ENCODE measurements at regions not wholly inside any gene's neighbourhood (a gene's known extent, or its start where the extent isn't known, plus 50 kb on each side); places are given as distances from the start of the nearest gene placed in this dataset.

DNA sequence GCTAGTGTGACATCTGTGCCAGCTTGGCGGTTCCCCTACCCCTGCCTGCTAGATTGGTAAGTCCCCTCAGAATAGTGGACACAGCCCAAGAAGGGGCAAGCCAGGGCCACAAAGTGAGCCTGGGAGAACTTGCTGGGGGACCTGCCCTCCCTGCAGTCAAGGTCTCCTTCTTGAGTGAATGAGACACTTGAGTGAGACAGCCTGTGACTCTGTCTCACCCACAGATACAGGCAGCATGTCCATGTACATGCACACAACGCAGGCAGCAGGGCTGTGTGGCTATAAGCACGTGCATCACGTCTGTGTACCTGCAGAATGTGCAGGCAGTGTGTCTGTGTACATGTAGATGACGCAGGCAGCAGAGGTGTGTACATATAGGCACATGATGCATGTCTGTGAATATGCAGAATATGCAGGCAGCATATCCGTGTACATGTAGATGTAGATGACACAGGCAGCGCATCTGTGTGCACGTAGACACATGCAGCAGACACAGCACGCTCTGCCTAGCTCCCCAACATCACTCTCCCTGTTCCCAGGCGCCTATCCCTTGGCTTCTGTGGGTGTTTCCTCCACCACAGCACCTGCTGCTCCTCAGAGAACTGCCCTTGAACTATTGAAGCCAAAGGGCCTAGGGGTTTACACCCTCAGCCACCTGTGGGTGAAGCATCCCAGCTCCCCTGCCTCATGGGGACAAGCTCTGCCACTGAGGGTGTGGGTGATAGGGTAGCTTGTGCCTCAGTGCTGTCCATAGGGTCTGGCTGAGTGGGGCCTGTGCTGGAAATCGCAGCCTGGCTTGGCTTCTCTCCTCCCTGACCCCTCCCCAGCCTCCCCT, 147.2 kb upstream of the TWIST2 start:
- DNase-seq (ENCODE audit: extremely low spot score in 2 of 2) = peak in 1 of 2 donors; percentile 79
- H3K27ac ChIP-seq = no peak overlapping the region
- H3K4me3 ChIP-seq = no peak overlapping the region
- H3K4me1 ChIP-seq = peaks cover 10% of the 10 kb centered on the region
- TF ChIP-seq POLR2AphosphoS5 (IDR thresholded peaks at IDR 0.05; ENCODE audit: insufficient read depth in 1 of 2, low read depth in 1 of 2) = no peak
- no peak for TF ChIP-seq CTCF (IDR thresholded peaks at IDR 0.05)
- no peak for TF ChIP-seq POLR2A (IDR thresholded peaks at IDR 0.05)
- intact Hi-C loops (cut with DNase I) = no loop called here
- no peaks in the 10 kb centered on the region for H3K9me3 ChIP-seq
- no peaks in the 10 kb centered on the region for H3K36me3 ChIP-seq
- no peaks in the 10 kb centered on the region for H3K27me3 ChIP-seq

DNA sequence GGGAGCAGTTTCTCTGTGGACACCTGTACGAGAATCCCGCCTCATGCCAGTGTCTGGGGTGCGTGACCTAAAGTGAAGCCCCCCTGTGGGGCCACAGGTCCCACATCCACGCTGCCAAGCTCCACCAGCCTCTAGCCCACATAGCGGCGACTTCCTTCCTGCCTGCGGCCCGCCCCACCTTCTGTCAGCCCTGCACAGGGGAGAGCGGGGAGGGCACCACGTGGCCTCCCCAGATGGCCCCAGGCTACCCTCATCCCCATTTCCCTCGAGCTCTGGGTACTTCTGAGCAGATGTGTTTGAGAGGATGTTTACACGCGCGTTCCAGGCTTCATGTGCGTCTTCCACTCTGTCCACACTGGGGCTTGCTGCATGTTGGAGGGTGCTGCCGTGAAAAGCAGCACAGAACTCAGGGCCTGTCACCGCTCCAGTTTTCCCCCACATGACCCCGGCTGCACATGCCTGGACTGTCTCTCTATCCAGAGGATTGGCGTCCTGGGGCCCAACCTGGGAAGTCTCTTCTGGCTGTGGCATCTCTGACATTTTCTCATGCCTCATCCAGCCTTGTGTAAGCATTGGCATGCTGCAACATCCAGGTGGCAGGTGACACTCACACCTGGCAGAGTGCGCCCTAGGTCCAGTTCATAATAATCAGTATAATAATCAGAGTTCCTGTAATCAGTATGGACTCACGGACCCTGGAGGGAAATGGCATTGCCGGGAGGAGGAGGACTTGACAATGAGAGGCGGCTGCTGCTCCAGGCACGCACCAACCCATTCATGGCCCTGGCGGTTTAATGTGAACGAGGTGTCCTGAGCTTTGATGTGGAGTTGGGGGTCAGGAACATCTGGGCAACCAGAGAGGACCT, 146.3 kb upstream of the TWIST2 start:
- H3K4me3 ChIP-seq = no peak overlapping the region
- intact Hi-C loops (cut with DNase I) = no loop called here
- no peak overlapping the region for H3K27ac ChIP-seq
- H3K27me3 ChIP-seq = no peaks in the 10 kb centered on the region
- H3K9me3 ChIP-seq = no peaks in the 10 kb centered on the region
- peak in 1 of 2 donors; percentile 79 for DNase-seq (ENCODE audit: extremely low spot score in 2 of 2)
- no peaks in the 10 kb centered on the region for H3K36me3 ChIP-seq
- TF ChIP-seq CTCF (IDR thresholded peaks at IDR 0.05) (no peak), POLR2AphosphoS5 (IDR thresholded peaks at IDR 0.05; ENCODE audit: insufficient read depth in 1 of 2, low read depth in 1 of 2) (no peak), POLR2A (IDR thresholded peaks at IDR 0.05) (no peak)
- H3K4me1 ChIP-seq = peaks cover 1% of the 10 kb centered on the region

DNA sequence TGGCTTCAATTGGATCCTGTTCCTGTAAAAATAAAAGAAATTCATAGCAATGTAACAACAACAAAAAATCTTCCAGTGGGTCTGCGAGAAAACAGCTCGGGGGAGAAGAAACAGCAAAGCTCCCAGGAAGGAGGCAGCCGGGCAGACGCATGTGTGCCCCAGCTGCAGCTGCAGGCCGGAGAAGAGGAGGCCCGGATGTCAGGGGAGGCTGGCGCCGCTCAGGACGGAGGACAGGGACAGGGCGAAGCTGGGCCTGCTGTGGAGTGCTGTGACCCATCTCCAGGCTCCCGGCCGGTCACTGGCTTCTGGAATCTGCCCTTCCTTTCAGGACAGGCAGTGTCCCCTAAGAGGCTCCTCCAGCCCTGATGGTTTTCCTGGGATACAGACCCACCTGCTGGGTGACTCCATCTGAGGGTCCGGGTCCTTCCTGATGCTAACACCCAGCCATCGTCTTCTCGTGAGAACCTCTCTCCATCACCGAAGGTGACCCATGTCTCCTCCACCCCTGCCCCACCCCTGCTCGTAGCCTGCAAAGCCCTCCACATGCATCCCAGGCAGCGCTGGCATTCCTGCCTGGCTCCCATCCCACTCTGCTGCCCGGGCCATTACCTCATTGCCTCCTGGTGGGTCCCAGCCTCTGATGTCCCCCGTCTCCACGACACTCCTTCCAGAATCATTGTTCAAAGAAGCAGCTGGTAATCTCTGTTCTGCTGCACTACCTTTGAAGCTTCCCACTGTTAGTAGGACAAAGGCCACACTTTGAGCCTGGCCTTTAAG, 145.4 kb upstream of the TWIST2 start:
- Histone ChIP-seq H3K36me3 (no peaks in the 10 kb centered on the region), H3K4me3 (no peak overlapping the region), H3K4me1 (no peaks in the 10 kb centered on the region), H3K27me3 (no peaks in the 10 kb centered on the region), H3K27ac (no peak overlapping the region), H3K9me3 (no peaks in the 10 kb centered on the region)
- intact Hi-C loops (cut with DNase I) = no loop called here
- DNase-seq (ENCODE audit: extremely low spot score in 2 of 2) = peak in 1 of 2 donors; percentile 81
- TF ChIP-seq CTCF (IDR thresholded peaks at IDR 0.05) (no peak), POLR2AphosphoS5 (IDR thresholded peaks at IDR 0.05; ENCODE audit: insufficient read depth in 1 of 2, low read depth in 1 of 2) (no peak), POLR2A (IDR thresholded peaks at IDR 0.05) (no peak)

GRCh38 chr2:238703053-238703415, 144.9 kb upstream of the TWIST2 start:
- no peak overlapping the region for H3K27ac ChIP-seq
- no peaks in the 10 kb centered on the region for H3K36me3 ChIP-seq

More at GRCh38 chr2:238703053-238703415, 144.9 kb upstream of the TWIST2 start:
- H3K4me3 ChIP-seq = no peak overlapping the region
- TF ChIP-seq CTCF (IDR thresholded peaks at IDR 0.05) (no peak), POLR2AphosphoS5 (IDR thresholded peaks at IDR 0.05; ENCODE audit: insufficient read depth in 1 of 2, low read depth in 1 of 2) (no peak), POLR2A (IDR thresholded peaks at IDR 0.05) (no peak)
- peak in 1 of 2 donors; percentile 64 for DNase-seq (ENCODE audit: extremely low spot score in 2 of 2)
- H3K27me3 ChIP-seq = no peaks in the 10 kb centered on the region
- H3K9me3 ChIP-seq = no peaks in the 10 kb centered on the region
- intact Hi-C loops (cut with DNase I) = no loop called here
- H3K4me1 ChIP-seq = no peaks in the 10 kb centered on the region

All from vagina (tissue), 2 donors.